ENCODE measurements at regions not wholly inside any gene's neighbourhood (a gene's known extent, or its start where the extent isn't known, plus 50 kb on each side); places are given as distances from the start of the nearest gene placed in this dataset.

- no peak for TF ChIP-seq CTCF (IDR thresholded peaks at IDR 0.05)
- no peak for TF ChIP-seq POLR2A (IDR thresholded peaks at IDR 0.05)
Observed at GRCh38 chr6:99867026-99867425, 127.0 kb downstream of the MCHR2 start.
